ENCODE measurements at regions not wholly inside any gene's neighbourhood (a gene's known extent, or its start where the extent isn't known, plus 50 kb on each side); places are given as distances from the start of the nearest gene placed in this dataset.
"Not testable (repeated sequence)": the region's sequence is repeated elsewhere in the genome, so short reads cannot be mapped to it uniquely, and the experiment has no call there.

GRCh38 chr6:132142308-132142707 lies 191.1 kb upstream of the CCN2 start:
- no peak for DNase-seq

GRCh38 chr6:132140189-132140588 lies 189.0 kb upstream of the CCN2 start:
- DNase-seq: no peak

DNA sequence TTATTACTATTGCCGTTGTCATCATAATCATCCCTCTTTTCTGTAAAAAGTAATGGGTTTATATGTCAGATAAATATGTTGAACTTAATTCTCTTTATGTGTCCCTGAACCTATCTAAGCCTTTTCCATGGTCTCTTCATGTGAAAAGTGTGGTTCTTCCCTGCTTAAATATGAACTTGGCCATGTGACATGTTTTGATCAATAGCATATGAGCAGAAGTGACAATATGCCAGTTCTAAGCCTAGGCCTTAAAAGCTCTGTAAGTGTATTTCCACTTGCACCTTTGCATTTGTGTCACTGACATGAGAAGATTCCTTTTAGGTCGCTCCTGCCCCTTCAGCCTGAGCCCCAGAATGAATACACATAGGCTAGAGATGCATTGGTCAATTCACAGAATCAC lies 188.4 kb upstream of the CCN2 start:
- DNase-seq: no peak

GRCh38 chr6:132136981-132137380 lies 185.8 kb upstream of the CCN2 start:
- DNase-seq: no peak

GRCh38 chr6:132135409-132135808 lies 184.2 kb upstream of the CCN2 start:
- no peak for DNase-seq

- DNase-seq: no peak
Measured at GRCh38 chr6:132133736-132134445, 182.7 kb upstream of the CCN2 start.

GRCh38 chr6:132132924-132133639 lies 181.9 kb upstream of the CCN2 start:
- no peak for DNase-seq

DNA sequence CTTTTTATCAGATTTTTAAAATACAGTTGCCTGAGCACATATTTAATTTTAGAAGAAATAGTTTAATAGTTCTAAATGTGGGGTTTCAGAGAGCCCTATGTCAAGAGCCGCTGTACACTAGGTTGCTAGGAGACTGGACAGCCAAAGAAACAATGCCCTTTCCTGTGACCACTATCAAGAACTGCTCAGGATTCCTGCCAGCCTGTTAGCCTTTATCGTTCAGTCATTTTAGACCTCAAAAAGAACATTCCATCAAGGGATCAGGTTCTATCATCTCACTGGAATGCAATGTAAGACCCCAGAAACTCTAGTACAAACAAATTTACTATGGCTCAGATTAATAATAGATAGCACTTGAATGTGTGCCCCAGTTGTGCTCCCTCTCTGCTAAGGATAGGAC lies 181.2 kb upstream of the CCN2 start:
- DNase-seq: no peak

GRCh38 chr6:132131758-132132157 lies 180.6 kb upstream of the CCN2 start:
- peak in 1 of 2 donors; percentile 27 for DNase-seq

DNA sequence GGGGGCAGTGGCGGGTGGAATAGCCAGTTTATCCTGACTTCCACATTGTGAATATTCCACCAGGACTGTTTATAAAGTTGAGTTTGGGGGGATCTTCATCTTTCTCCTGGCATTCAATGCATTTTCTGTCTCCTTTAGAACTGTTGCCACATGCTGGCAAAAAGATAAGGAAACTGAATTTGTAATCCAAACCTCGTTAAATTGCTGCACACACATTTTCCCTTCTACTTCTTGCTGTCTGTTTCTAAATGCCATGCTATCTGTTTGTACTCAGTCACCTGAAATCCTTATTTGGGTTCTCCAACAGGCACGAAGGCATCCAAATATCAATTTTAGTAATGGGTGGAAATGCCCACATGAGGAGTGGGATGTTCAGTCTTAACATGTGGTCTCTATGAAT lies 180.2 kb upstream of the CCN2 start:
- DNase-seq: no peak

GRCh38 chr6:132130626-132131298 lies 179.6 kb upstream of the CCN2 start:
- DNase-seq: peak; percentile 61 to 66

DNA sequence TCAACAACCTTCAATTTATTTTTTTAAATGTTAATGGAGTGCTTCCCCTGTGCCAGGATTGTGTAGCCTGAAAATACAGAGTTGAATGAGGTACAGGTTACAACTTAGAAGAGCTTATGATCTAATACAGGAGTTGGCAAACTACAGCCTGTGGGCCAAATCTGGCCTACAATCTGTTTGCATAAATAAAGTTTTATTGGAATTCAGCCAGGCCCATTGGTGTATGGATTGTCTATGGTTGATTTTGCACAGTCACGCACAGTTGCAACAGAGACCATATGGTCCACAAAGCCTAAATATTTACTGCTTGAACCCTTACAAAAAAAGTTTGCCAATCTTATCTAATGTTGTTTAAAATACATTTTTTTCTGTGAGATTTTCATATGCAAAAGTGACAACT lies 177.3 kb upstream of the CCN2 start:
- no peak for DNase-seq

- no peak for DNase-seq
Measured at GRCh38 chr6:132126150-132126549, 175.0 kb upstream of the CCN2 start.

DNA sequence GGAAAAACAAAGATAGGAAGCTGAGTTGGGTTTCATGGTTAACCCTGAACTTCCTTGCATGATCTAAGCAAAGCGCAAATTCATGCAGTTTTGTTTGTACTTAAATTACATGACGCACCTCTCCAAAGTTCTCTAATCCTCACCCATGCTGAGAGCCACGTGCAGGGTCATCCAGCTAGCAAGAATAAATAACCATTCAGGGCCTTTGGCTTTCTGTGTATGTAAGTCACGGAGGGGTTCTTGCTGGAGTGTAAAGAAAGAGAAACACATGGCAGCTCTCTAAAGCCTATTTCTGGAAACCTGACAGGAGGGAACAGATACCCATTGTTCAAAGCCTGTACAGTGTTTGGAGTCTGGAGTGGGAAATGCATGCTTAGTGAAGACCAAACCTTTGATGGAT lies 171.7 kb upstream of the CCN2 start:
- DNase-seq: no peak

- no peak for DNase-seq
Measured at GRCh38 chr6:132122176-132122575, 171.0 kb upstream of the CCN2 start.

- no peak for DNase-seq
Measured at GRCh38 chr6:132118144-132118543, 167.0 kb upstream of the CCN2 start.

DNA sequence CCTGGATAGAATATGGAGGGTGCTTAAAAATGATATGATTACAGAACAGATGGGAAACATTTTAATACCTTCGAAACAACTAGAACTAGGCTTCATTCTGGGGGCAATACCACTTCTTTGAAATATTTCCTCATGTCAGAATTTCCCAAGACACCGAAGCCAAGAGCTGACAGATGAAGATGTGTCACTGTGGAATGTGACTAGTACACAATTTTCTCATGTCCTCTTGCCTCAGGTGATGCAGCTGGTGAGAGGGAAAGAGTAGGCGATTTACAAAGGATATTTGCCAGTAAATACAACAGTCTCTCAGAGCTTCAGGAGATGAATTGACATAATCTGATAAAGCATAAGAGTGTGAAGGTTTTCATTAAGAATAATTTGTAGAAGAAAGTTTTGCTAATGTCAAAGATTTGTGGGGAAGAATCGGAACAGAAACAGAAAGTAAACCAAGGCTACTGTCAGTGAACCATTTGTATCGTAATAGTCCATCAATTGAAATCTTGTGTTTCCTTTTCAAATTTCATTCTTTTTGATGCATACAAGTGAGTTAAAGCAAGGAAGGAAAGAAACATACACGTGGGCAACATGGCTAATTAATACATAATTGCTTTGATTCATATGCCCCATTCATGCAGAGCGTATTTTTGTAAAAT lies 164.7 kb upstream of the CCN2 start:
- no peak for DNase-seq

GRCh38 chr6:132114201-132114825 lies 163.1 kb upstream of the CCN2 start:
- DNase-seq: no peak

- not testable (repeated sequence) for DNase-seq
Measured at GRCh38 chr6:132109752-132110151, 158.6 kb upstream of the CCN2 start.

GRCh38 chr6:132107896-132108295 lies 156.7 kb upstream of the CCN2 start:
- DNase-seq: no peak

- no peak for DNase-seq
Measured at GRCh38 chr6:132101535-132101934, 150.4 kb upstream of the CCN2 start.

GRCh38 chr6:132100388-132100990 lies 149.3 kb upstream of the CCN2 start:
- no peak for DNase-seq
